OCI-LY3 (cell line): ENCODE measurements at regions not wholly inside any gene's neighbourhood (a gene's known extent, or its start where the extent isn't known, plus 50 kb on each side); places are given as distances from the start of the nearest gene placed in this dataset.

Experiments used
- EZH2phosphoT487 ChIP-seq: fragments of 200-600 bp; shearing (Covaris generic); IDR thresholded peaks from 2 replicates; pipeline ENCODE4 v1.6.1; 2018; ENCODE audit warnings: antibody characterized with exemption, mixed run types, low read depth
- TF ChIP-seq, protein P1 (sequence below): fragments of 200-600, 300-600 bp; sonication (generic); IDR thresholded peaks from 2 replicates; pipeline ENCODE4 v1.5.1; 2014; ENCODE audit warnings: antibody characterized with exemption, low read length, low read depth

DNA sequence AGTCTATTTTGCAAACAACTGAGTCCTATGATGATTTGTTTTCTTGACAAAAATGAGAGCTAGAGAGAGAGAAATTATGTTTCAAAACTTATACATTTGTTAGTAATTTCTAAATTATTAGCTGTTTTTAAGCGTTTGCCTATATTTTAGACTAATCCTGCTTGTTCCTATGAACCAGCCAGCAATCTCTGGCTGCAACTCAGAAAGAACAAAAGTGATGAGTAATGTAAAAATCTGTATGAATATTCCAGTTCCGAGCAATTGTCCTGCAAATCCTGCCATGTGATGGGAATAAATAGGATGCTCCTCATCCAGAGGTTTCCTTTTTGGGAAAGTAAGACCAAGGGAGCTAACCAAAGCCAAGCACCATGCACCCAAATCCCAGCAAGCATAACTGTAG is 228.3 kb upstream of the GBE1 start:
- TF ChIP-seq, protein P1, sequence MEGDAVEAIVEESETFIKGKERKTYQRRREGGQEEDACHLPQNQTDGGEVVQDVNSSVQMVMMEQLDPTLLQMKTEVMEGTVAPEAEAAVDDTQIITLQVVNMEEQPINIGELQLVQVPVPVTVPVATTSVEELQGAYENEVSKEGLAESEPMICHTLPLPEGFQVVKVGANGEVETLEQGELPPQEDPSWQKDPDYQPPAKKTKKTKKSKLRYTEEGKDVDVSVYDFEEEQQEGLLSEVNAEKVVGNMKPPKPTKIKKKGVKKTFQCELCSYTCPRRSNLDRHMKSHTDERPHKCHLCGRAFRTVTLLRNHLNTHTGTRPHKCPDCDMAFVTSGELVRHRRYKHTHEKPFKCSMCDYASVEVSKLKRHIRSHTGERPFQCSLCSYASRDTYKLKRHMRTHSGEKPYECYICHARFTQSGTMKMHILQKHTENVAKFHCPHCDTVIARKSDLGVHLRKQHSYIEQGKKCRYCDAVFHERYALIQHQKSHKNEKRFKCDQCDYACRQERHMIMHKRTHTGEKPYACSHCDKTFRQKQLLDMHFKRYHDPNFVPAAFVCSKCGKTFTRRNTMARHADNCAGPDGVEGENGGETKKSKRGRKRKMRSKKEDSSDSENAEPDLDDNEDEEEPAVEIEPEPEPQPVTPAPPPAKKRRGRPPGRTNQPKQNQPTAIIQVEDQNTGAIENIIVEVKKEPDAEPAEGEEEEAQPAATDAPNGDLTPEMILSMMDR, result no peak
- TF ChIP-seq EZH2phosphoT487, result no peak
